Endothelial cell of umbilical vein (primary cell): ENCODE measurements at regions not wholly inside any gene's neighbourhood (a gene's known extent, or its start where the extent isn't known, plus 50 kb on each side); places are given as distances from the start of the nearest gene placed in this dataset.

ENCODE experiments used
- CTCF ChIP-seq, 2 donors: IDR thresholded peaks; 1 replicate in 1 of 2; 2 replicates in 1 of 2; pipeline ENCODE4 v1.5.1; 2011; ENCODE audit warnings: low read length in 2 of 2, mild to moderate bottlenecking in 2 of 2, moderate library complexity in 2 of 2, control low read depth in 1 of 2, inconsistent platforms in 1 of 2, low read depth in 1 of 2; ENCODE audit not compliant: insufficient read depth in 1 of 2; ENCODE audit errors: extremely low read depth in 1 of 2
- EZH2 ChIP-seq: IDR thresholded peaks from 2 replicates; pipeline ENCODE4 v1.6.1; 2012; ENCODE audit warnings: borderline replicate concordance, low read depth, mild to moderate bottlenecking, moderate library complexity, low read length, inconsistent platforms; ENCODE audit not compliant: severe bottlenecking

GRCh38 chr18:78773303-78773755 lies 206.3 kb upstream of the SALL3 start:
- TF ChIP-seq CTCF (IDR thresholded peaks at IDR 0.05; ENCODE audit: extremely low read depth in 1 of 2, insufficient read depth in 1 of 2, low read depth in 1 of 2, low read length in 2 of 2) (no peak), EZH2 (no peak)
